H4 (cell line): ENCODE measurements at regions not wholly inside any gene's neighbourhood (a gene's known extent, or its start where the extent isn't known, plus 50 kb on each side); places are given as distances from the start of the nearest gene placed in this dataset.

Experiments
- DNase-seq: peaks from one replicate; pipeline ENCODE4 v3.0.0-alpha.2; 2015; ENCODE audit warnings: low spot score

DNA sequence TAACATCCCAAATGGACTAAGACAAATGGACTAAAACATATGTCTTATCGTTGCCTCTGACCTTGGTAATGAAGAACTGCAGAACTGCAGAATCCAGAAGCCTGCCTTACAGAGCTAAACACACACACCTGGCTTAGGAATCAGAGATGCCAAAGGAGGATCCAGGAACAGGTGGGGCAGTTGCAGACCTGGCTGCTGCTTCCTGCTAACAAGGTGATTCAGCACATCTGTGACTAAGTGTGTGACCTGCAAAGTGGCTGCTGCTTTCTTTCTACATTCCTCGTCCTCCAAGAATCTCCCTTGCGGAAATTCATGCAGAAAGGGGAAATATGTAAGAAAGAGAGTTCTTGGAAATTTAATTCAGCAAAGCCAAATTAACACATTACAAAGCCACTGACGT, 96.8 kb upstream of the NLGN4X start:
- DNase-seq = no peak

GRCh38 chrX:6313356-6313755, 84.7 kb upstream of the NLGN4X start:
- no peak for DNase-seq

GRCh38 chrX:6311540-6311939, 82.9 kb upstream of the NLGN4X start:
- DNase-seq = no peak

- DNase-seq = no peak
Observed at GRCh38 chrX:6307156-6307555, 78.5 kb upstream of the NLGN4X start.

- DNase-seq = no peak
Observed at GRCh38 chrX:6299724-6300123, 71.1 kb upstream of the NLGN4X start.

- no peak for DNase-seq
Observed at GRCh38 chrX:6293716-6294115, 65.0 kb upstream of the NLGN4X start.

DNA sequence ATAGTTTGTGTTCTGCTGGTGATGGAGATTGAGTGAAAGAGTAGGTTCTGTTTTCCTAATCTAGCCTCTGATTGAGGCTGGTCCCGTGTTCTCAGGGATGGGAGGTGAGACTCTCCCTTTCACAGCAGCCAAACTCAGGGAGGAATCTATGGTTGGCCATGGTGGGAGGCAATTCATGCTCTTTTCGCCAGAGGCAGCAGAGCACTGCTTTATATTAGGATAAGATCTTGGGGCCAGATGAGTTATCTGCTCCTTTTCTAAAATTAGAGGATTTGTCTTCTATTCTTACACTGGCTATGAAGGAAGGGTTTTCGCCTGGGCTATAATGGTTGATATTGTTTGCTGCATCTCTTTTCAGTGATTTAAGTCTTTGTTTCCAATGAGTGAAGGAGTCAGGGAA, 63.9 kb upstream of the NLGN4X start:
- DNase-seq = no peak

- no peak for DNase-seq
Observed at GRCh38 chrX:6291444-6291843, 62.8 kb upstream of the NLGN4X start.

GRCh38 chrX:6283826-6284225, 55.2 kb upstream of the NLGN4X start:
- no peak for DNase-seq

GRCh38 chrX:6279277-6279909, 50.7 kb upstream of the NLGN4X start:
- no peak for DNase-seq
